ENCODE measurements at regions not wholly inside any gene's neighbourhood (a gene's known extent, or its start where the extent isn't known, plus 50 kb on each side); places are given as distances from the start of the nearest gene placed in this dataset.

- H3K36me3 ChIP-seq, result no peaks in the 10 kb centered on the region
- no peak overlapping the region for H3K4me3 ChIP-seq (ENCODE audit: low read depth in 1 of 2, low read length in 1 of 2)
- no peaks in the 10 kb centered on the region for H3K27me3 ChIP-seq
- no peaks in the 10 kb centered on the region for H3K4me1 ChIP-seq (ENCODE audit: control insufficient read depth in 1 of 2, insufficient read depth in 1 of 2, low read depth in 1 of 2, low read length in 1 of 2)
- no peak overlapping the region for H3K27ac ChIP-seq
- TF ChIP-seq CTCF (IDR thresholded peaks at IDR 0.05), result no peak
- H3K9me3 ChIP-seq, result no peaks in the 10 kb centered on the region
Observed at GRCh38 chr13:79674765-79675515, 194.0 kb downstream of the NDFIP2 start.

GRCh38 chr13:79673993-79674377 is 193.0 kb downstream of the NDFIP2 start:
- Histone ChIP-seq H3K27ac (no peak overlapping the region), H3K27me3 (no peaks in the 10 kb centered on the region), H3K4me1 (ENCODE audit: control insufficient read depth in 1 of 2, insufficient read depth in 1 of 2, low read depth in 1 of 2, low read length in 1 of 2) (no peaks in the 10 kb centered on the region), H3K4me3 (ENCODE audit: low read depth in 1 of 2, low read length in 1 of 2) (no peak overlapping the region), H3K36me3 (no peaks in the 10 kb centered on the region), H3K9me3 (no peaks in the 10 kb centered on the region)
- TF ChIP-seq CTCF (IDR thresholded peaks at IDR 0.05), result no peak

- Histone ChIP-seq H3K27me3 (no peaks in the 10 kb centered on the region), H3K27ac (no peak overlapping the region), H3K4me3 (ENCODE audit: low read depth in 1 of 2, low read length in 1 of 2) (no peak overlapping the region), H3K4me1 (ENCODE audit: control insufficient read depth in 1 of 2, insufficient read depth in 1 of 2, low read depth in 1 of 2, low read length in 1 of 2) (no peaks in the 10 kb centered on the region), H3K36me3 (no peaks in the 10 kb centered on the region), H3K9me3 (no peaks in the 10 kb centered on the region)
- TF ChIP-seq CTCF (IDR thresholded peaks at IDR 0.05), result no peak
Observed at GRCh38 chr13:79673310-79673992, 192.5 kb downstream of the NDFIP2 start.

- Histone ChIP-seq H3K27ac (no peak overlapping the region), H3K36me3 (no peaks in the 10 kb centered on the region), H3K27me3 (no peaks in the 10 kb centered on the region), H3K4me1 (ENCODE audit: control insufficient read depth in 1 of 2, insufficient read depth in 1 of 2, low read depth in 1 of 2, low read length in 1 of 2) (no peaks in the 10 kb centered on the region), H3K9me3 (no peaks in the 10 kb centered on the region), H3K4me3 (ENCODE audit: low read depth in 1 of 2, low read length in 1 of 2) (no peak overlapping the region)
- TF ChIP-seq CTCF (IDR thresholded peaks at IDR 0.05), result no peak
Observed at GRCh38 chr13:79671420-79671819, 190.5 kb downstream of the NDFIP2 start.

- Histone ChIP-seq H3K4me3 (ENCODE audit: low read depth in 1 of 2, low read length in 1 of 2) (no peak overlapping the region), H3K36me3 (no peaks in the 10 kb centered on the region), H3K9me3 (no peaks in the 10 kb centered on the region), H3K4me1 (ENCODE audit: control insufficient read depth in 1 of 2, insufficient read depth in 1 of 2, low read depth in 1 of 2, low read length in 1 of 2) (no peaks in the 10 kb centered on the region), H3K27me3 (no peaks in the 10 kb centered on the region), H3K27ac (no peak overlapping the region)
- no peak for TF ChIP-seq CTCF (IDR thresholded peaks at IDR 0.05)
Observed at GRCh38 chr13:79668201-79668752, 187.3 kb downstream of the NDFIP2 start.
